Heart left ventricle (tissue), 16 donors: ENCODE measurements at regions not wholly inside any gene's neighbourhood (a gene's known extent, or its start where the extent isn't known, plus 50 kb on each side); places are given as distances from the start of the nearest gene placed in this dataset.

Experiments used
- ATAC-seq, 4 donors: fragments of 200-7000 bp; cut with Tn5 transposase; one replicate each; pipeline ENCODE4 v1.9.1; 2020 to 2022; ENCODE audit warnings: moderate library complexity in 4 of 4, mild to moderate bottlenecking in 3 of 4, moderate number of reproducible peaks in 1 of 4
- DNase-seq, 5 donors: peaks; one replicate each; pipeline ENCODE4 v3.0.0-alpha.2; 2020
- H3K27ac ChIP-seq, 12 donors: fragments of 200-600 bp; sonication (generic) in 4 of 12; one replicate each; pipeline versions ENCODE4 v1.5.0 to v1.8.0; 2016 to 2022; ENCODE audit warnings: mild to moderate bottlenecking in 2 of 12
- H3K27me3 ChIP-seq, 9 donors: fragments of 200-600 bp; sonication (generic) in 2 of 9; one replicate each; pipeline versions ENCODE4 v1.5.1 to v1.8.0; 2016 to 2022; ENCODE audit warnings: mild to moderate bottlenecking in 3 of 9
- H3K36me3 ChIP-seq, 9 donors: fragments of 200-600 bp; sonication (generic) in 2 of 9; one replicate each; pipeline versions ENCODE4 v1.5.0 to v1.8.0; 2018 to 2022; ENCODE audit warnings: mild to moderate bottlenecking in 2 of 9
- H3K4me1 ChIP-seq, 12 donors: fragments of 200-600 bp; sonication (generic) in 4 of 12; one replicate each; pipeline versions ENCODE4 v1.5.0 to v1.8.0; 2016 to 2022; ENCODE audit warnings: mild to moderate bottlenecking in 3 of 12
- H3K4me3 ChIP-seq, 12 donors: fragments of 200-600 bp; sonication (generic) in 4 of 12; one replicate each; pipeline versions ENCODE4 v1.5.0 to v1.8.0; 2017 to 2022; ENCODE audit warnings: mild to moderate bottlenecking in 9 of 12, moderate library complexity in 4 of 12
- H3K9me3 ChIP-seq, 12 donors: fragments of 200-600 bp; sonication (generic) in 4 of 12; one replicate each; pipeline versions ENCODE4 v1.5.0 to v1.8.0; 2016 to 2022; ENCODE audit warnings: mild to moderate bottlenecking in 1 of 12
- POLR2A ChIP-seq, 2 donors: fragments of 450-650 bp; IDR thresholded peaks; one replicate each; pipeline ENCODE4 v1.6.1; 2017; ENCODE audit warnings: antibody characterized with exemption in 2 of 2, mild to moderate bottlenecking in 2 of 2, moderate library complexity in 2 of 2
- WGBS, 4 donors: extraction: QIAGEN DNeasy Blood & Tissue Kit in 2 of 4; methylation state at CpG; one replicate each; pipeline versions ENCODE4 v1.1.5 to v1.1.7; 2013 to 2018; 5-methylcytosine and 5-hydroxymethylcytosine counted together
- intact Hi-C, 10 donors: fragments of 100-400 bp; cut with DNase I; formaldehyde crosslinking; loops; one replicate each; pipeline versions ENCODE4 v1.11.1 to v1.14.2; 2022
- TF ChIP-seq, protein P1 (sequence below), 12 donors: fragments of 200-600 bp; sonication (generic) in 4 of 12; IDR thresholded peaks; one replicate each; pipeline versions ENCODE4 v1.5.0 to v1.8.0; 2018 to 2022; ENCODE audit warnings: antibody characterized with exemption in 12 of 12, mild to moderate bottlenecking in 5 of 12
- donor health status: ischemic (EF 13 %, LVEDD 7.1; RV severe dilation, severe dysfunction).
- donor health status: healthy with polysubstance abuse.
- donor health status: DM: no; HTN: yes; CAD: no.
- donor health status: DM: no; HTN: no; CAD: no.
- donor health status: ischemic (EF 25% LVEDD 6.9; RV normal size, moderate dysfunction).
- donor health status: ischemic (EF 25% LVEDD 5.7; RV mildly dilated, moderate dysfunction).
- donor health status: healthy.
- donor health status: DM: yes; HTN: yes; CAD: no.
- donor health status: ischemic (EF 35%, LVEDD 5.7; RV mildly dilated, moderate dysfunction).
- donor health status: nonischemic (EF 11% LVEDD 7.7; RV severe dilation, severe dysfunction).
- donor health status: DM: yes; HTN: yes; CAD: no.
- donor health status: PGD.
- donor health status: ischemic (EF 29% LVEDD 5.4; RV normal size, mild dysfunction).
- donor health status: nonischemic (EF 23%, LVEDD 6.1; RV moderate dilation, normal function).

DNA sequence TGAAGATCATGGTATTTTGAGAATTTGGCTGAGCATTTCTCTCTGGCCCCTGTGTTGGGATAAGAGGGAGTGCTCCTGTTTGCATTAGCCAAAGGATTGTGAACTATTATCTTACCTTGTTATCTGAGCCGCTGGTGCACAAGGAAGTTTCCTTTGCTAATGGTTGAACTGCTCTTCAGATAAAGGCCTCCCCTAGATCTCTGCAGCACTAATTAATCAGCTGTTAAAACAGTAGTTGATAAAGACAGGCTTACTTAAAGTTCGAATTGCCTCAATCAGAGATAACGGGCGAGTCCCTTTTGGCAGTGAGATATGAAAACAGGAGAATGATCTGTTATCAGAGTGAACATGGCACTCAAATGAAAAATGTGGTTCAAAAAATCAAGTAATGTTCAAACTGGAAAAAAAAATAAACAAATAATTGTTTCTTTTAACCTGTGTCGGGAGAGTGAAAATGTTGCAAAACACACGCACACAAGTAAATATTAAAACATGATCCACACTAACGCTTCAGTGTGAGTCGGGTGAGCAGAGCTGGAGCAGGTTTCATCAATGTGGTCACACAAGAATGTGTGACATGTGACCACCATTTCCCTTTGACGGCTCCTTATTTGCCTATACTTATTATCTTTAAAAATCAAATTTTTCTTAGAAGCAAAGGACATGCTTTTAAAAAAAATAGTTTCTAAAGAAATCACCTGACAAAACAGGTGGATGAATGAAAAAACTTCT is 469.1 kb downstream of the SOX2 start:
- 24 to 27% (median 27%) methylated on average over 9 of the region's 9 CpGs for WGBS, 4 donors
- no peak for ATAC-seq
- no peaks in the 10 kb centered on the region for H3K27me3 ChIP-seq
- TF ChIP-seq, protein P1, sequence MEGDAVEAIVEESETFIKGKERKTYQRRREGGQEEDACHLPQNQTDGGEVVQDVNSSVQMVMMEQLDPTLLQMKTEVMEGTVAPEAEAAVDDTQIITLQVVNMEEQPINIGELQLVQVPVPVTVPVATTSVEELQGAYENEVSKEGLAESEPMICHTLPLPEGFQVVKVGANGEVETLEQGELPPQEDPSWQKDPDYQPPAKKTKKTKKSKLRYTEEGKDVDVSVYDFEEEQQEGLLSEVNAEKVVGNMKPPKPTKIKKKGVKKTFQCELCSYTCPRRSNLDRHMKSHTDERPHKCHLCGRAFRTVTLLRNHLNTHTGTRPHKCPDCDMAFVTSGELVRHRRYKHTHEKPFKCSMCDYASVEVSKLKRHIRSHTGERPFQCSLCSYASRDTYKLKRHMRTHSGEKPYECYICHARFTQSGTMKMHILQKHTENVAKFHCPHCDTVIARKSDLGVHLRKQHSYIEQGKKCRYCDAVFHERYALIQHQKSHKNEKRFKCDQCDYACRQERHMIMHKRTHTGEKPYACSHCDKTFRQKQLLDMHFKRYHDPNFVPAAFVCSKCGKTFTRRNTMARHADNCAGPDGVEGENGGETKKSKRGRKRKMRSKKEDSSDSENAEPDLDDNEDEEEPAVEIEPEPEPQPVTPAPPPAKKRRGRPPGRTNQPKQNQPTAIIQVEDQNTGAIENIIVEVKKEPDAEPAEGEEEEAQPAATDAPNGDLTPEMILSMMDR (IDR thresholded peaks at IDR 0.05) = no peak
- TF ChIP-seq POLR2A (IDR thresholded peaks at IDR 0.05) = no peak
- intact Hi-C loops = no loop called here
- no peaks in the 10 kb centered on the region for H3K4me1 ChIP-seq
- DNase-seq = no peak
- no peaks in the 10 kb centered on the region for H3K36me3 ChIP-seq
- no peaks in the 10 kb centered on the region for H3K9me3 ChIP-seq
- no peak overlapping the region for H3K4me3 ChIP-seq
- H3K27ac ChIP-seq = no peak overlapping the region

DNA sequence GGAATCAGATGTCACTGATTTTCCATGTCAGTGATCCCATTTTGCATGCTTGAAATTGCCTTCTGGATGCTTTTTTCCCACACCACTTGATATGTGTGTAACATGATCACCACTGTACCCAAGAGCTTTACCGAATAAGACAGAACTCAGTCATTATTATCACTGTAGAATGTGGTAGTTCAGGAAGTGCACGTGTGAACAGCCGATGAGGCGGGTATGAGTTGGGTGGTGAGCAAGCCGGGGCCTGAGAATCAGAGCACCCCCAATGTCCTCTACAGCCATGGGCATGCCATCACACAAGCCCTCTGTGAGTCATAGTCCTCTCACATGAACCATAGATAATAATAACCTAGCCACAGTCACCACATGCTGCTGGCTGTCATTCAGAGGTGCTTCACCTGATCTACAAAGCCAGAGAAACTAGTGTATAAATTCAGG is 470.8 kb downstream of the SOX2 start:
- intact Hi-C loops = no loop called here
- no peak for DNase-seq
- no peaks in the 10 kb centered on the region for H3K27me3 ChIP-seq
- no peaks in the 10 kb centered on the region for H3K36me3 ChIP-seq
- H3K4me3 ChIP-seq = no peak overlapping the region
- ATAC-seq = no peak
- H3K27ac ChIP-seq = no peak overlapping the region
- WGBS, 4 donors = 72 to 81% (median 77%) methylated on average over 5 of the region's 5 CpGs
- peaks cover 0 to under 1% (median 0%) of the 10 kb centered on the region in 12 donors for H3K9me3 ChIP-seq
- TF ChIP-seq, protein P1 (IDR thresholded peaks at IDR 0.05) = no peak
- TF ChIP-seq POLR2A (IDR thresholded peaks at IDR 0.05) = no peak
- no peaks in the 10 kb centered on the region for H3K4me1 ChIP-seq

DNA sequence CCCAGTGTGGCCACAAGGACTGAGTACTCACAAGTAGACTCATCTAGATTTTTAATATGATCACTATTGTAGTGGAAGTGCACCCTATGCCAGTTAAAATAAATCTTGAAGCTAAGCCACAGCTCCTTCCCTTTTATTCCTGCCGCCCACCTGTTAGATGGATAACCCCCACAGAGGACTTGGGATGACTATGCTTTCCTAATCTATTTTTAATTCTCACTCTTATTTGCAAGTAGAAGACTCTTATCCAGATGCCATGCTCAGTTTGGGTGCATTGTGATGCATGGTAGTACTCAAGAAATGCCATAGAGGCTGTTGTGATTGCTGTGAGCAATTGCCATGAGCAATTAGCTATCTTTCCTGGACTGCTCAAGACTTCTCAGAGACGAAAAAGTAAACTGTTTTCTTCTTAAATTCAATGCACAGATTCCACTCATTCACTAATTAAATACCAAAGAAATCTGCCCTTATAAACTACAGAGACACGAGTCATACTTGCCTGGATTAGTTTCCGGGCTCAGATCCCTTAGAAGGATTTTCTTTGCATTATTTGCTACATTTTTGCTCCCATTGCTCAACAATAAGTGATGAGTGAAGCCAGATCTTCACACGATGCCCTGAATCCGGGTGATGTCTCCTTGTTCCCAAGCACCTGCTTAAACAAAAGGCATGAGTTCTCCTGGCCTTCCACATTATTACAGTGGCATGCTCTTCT is 472.1 kb downstream of the SOX2 start:
- intact Hi-C loops = no loop called here
- TF ChIP-seq POLR2A (IDR thresholded peaks at IDR 0.05) = no peak
- TF ChIP-seq, protein P1 (IDR thresholded peaks at IDR 0.05) = no peak
- DNase-seq (no peak), ATAC-seq (no peak)
- Histone ChIP-seq H3K36me3 (no peaks in the 10 kb centered on the region), H3K27me3 (no peaks in the 10 kb centered on the region), H3K4me3 (no peak overlapping the region), H3K4me1 (no peaks in the 10 kb centered on the region), H3K9me3 (peaks cover 0 to 3% (median 0%) of the 10 kb centered on the region in 12 donors), H3K27ac (no peak overlapping the region)
- 48 to 59% (median 55%) methylated on average over 6 of the region's 6 CpGs for WGBS, 4 donors

DNA sequence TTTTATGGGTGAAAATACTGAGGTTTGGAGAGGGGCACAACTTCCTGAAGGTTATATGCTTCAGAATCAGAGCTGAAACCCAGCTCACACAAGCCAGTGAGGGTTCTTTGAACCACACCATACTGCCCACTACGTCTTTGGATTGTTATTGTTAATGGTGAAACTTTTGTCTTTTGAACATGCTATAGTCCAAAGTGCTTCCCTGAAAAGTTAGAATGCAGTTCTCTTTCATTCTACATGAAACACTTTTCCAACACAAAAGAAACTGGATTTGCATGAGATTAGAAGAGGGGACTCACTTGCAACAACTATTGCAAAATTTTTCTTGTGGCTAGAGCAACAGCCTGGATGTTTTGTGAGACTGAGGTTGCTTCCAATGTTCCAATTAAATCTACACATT is 473.6 kb downstream of the SOX2 start:
- Histone ChIP-seq H3K27me3 (no peaks in the 10 kb centered on the region), H3K9me3 (peaks cover 0 to 3% (median 0%) of the 10 kb centered on the region in 12 donors), H3K27ac (no peak overlapping the region), H3K4me3 (no peak overlapping the region), H3K4me1 (no peaks in the 10 kb centered on the region), H3K36me3 (no peaks in the 10 kb centered on the region)
- DNase-seq (no peak), ATAC-seq (no peak)
- TF ChIP-seq, protein P1 (IDR thresholded peaks at IDR 0.05) = no peak
- no peak for TF ChIP-seq POLR2A (IDR thresholded peaks at IDR 0.05)
- intact Hi-C loops = no loop called here
- WGBS, 4 donors = 50 to 61% (median 55%) methylated on average over 1 of the region's 1 CpG
